ENCODE measurements at regions not wholly inside any gene's neighbourhood (a gene's known extent, or its start where the extent isn't known, plus 50 kb on each side); places are given as distances from the start of the nearest gene placed in this dataset.

DNA sequence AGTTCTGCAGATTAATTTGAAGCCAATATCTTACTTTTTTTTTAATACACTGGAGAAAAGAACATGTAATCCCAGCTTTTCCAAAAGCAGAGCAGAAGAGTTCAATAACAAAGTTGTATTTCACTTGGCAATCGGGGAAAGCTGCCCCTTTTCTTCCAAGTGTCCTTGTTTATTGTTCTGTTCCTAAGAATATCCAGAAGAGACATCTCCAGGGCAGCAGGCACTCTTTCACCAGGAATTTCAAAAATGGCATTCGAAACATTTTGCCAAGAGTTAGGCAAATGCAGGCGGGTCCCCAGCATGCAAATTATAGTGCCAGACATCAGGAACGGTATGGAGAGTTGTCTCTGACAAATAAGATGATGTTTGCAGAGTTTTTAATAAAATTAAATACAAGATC, 494.5 kb downstream of the BCOR start:
- TF ChIP-seq CTCF (IDR thresholded peaks at IDR 0.05; ENCODE audit: low read depth, low read length): no peak
- DNase-seq (ENCODE audit: extremely low read depth, low read depth): no peak

DNA sequence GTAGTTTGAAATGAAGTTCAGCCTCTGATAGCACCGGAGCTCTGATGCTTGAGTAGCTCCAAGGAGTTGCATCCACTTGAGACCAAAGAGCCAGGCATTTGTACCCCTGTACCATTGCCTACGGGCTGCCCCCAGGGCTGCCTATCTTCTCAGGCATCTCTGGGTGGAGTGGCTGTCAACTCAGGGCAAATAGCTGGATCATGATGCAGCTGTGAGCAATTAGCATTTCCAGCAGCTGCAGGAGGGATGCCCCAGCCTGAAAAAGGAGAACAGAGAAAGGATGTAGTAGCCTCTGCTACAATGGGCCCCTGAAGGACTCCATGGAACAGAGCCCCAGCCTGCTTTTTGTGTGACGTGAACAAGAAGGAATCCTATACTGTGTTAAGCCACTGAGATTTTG, 492.6 kb downstream of the BCOR start:
- no peak for TF ChIP-seq CTCF (IDR thresholded peaks at IDR 0.05; ENCODE audit: low read depth, low read length)
- DNase-seq (ENCODE audit: extremely low read depth, low read depth): no peak

DNA sequence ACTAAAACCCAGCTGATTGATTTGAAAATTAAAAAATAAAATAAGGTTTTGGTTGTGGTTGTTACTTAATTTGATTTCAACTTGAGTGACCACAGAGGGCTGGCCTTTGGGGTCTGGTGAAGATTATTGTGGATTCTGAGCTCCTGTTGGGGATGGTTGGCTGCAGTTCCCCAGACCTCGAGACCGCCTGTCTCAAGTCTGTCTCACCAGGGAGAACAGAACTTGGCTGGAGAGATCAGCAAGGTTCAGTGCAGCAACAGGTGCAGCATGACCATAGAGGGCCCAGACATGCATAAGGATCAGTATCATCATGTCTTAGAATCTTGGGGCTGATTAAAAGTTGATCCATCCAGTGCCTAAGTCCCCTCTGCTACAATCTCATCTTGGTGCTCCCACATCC, 491.9 kb downstream of the BCOR start:
- no peak for DNase-seq (ENCODE audit: extremely low read depth, low read depth)
- no peak for TF ChIP-seq CTCF (IDR thresholded peaks at IDR 0.05; ENCODE audit: low read depth, low read length)

DNA sequence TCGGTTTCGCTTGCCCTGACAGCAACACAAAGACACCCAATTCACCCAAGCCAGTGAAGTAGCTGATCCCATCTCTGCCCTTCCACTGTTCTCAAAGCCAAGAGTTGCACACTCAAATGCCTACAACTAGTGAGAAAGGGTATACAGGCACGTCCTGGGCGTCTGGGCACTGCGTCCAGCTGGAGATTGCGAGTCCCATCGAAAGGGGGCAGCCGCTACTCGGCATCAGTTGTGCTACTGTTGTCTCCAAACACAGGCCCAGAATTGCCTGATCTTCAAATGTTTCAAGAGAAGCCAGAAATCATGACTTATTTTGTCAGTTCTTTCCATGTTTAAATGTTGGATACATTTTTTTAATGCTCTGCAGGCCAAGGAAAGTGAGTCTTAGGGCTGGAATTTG, 487.8 kb downstream of the BCOR start:
- DNase-seq (ENCODE audit: extremely low read depth, low read depth): no peak
- no peak; the same call in 1 of the 2 replicates for TF ChIP-seq CTCF (IDR thresholded peaks at IDR 0.05; ENCODE audit: low read depth, low read length)

- TF ChIP-seq CTCF (IDR thresholded peaks at IDR 0.05; ENCODE audit: low read depth, low read length): no peak
- no peak for DNase-seq (ENCODE audit: extremely low read depth, low read depth)
Observed at GRCh38 chrX:39611468-39611867, 486.3 kb downstream of the BCOR start.

DNA sequence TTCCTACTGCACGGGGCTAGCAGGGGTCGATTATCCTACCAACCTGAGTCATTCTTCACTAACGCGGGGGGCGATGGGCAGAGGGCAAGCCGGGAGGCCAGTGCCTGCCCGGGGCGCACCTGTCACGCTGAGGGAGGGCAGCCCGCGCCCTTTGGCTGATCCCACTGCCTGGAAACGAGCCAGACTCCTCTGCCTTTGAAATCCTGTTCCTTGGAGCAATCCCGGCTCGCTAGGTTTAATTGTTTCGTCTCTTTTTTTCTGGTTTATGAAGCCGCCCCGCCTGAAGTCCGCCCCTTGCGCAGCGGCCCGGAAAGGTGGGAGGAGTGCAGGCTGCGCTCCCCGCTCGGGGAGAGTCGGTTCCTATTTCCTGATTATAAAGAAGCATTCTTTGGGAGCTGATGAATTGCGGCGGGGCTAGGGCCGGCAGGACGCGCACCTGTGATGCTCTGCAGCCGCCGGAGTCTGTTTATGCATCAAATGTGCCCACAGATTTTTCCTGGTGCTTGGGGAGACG, 484.2 kb downstream of the BCOR start:
- DNase-seq (ENCODE audit: extremely low read depth, low read depth): no peak

More for the DNA sequence above, 484.2 kb downstream of the BCOR start:
- no peak for TF ChIP-seq CTCF (IDR thresholded peaks at IDR 0.05; ENCODE audit: low read depth, low read length)

All from AG09319 (cell line).